Naive thymus-derived CD4-positive, alpha-beta T cell (primary cell): ENCODE measurements at regions not wholly inside any gene's neighbourhood (a gene's known extent, or its start where the extent isn't known, plus 50 kb on each side); places are given as distances from the start of the nearest gene placed in this dataset.

ENCODE experiments used
- ATAC-seq: fragments of 150-1000 bp; cut with Tn5 transposase; 2 replicates; pipeline ENCODE4 v1.10.0; 2021; ENCODE audit warnings: mild to moderate bottlenecking, moderate library complexity
- CTCF ChIA-PET: fragments of 350-600 bp; sonication (Branson Sonifier 250); formaldehyde crosslinking; loops from one replicate; lab custom pipeline; 2021; ENCODE audit warnings: antibody characterized with exemption; lab: Charles Lee
- POLR2A ChIA-PET: fragments of 350-600 bp; sonication (Branson Sonifier 250); formaldehyde crosslinking; loops from one replicate; lab custom pipeline; 2021; ENCODE audit warnings: antibody characterized with exemption, inconsistent platforms; lab: Charles Lee
- DNase-seq, 9 donors: peaks; one replicate each; pipeline versions ENCODE4 v3.0.0 to v3.0.0-alpha.2; 2020 to 2022; ENCODE audit warnings: mixed read lengths in 1 of 9
- H3K27ac ChIP-seq: one replicate; pipeline ENCODE4 v1.7.0; 2013; ENCODE audit warnings: mild to moderate bottlenecking, low read depth, low read length, moderate library complexity
- H3K27me3 ChIP-seq, 2 donors: one replicate each; pipeline ENCODE4 v1.7.0; 2013; ENCODE audit warnings: low read length in 2 of 2, mild to moderate bottlenecking in 2 of 2, moderate library complexity in 2 of 2; ENCODE audit not compliant: control insufficient read depth in 2 of 2, insufficient read depth in 2 of 2
- H3K36me3 ChIP-seq, 3 experiments: 1 replicate in 2 of 3; 2 replicates in 1 of 3; pipeline ENCODE4 v1.7.0; 2013; ENCODE audit warnings: low read length in 3 of 3, mild to moderate bottlenecking in 3 of 3, moderate library complexity in 1 of 3; ENCODE audit not compliant: insufficient read depth in 3 of 3, control insufficient read depth in 2 of 3
- H3K4me1 ChIP-seq, 2 donors: one replicate each; pipeline ENCODE4 v1.7.0; 2013; ENCODE audit warnings: low read length in 2 of 2, mild to moderate bottlenecking in 2 of 2, moderate library complexity in 1 of 2; ENCODE audit not compliant: control insufficient read depth in 2 of 2, insufficient read depth in 2 of 2
- H3K4me3 ChIP-seq: 2 replicates; pipeline ENCODE4 v1.7.0; 2013; ENCODE audit warnings: mild to moderate bottlenecking, low read length
- H3K9me3 ChIP-seq, 3 experiments: 1 replicate in 2 of 3; 2 replicates in 1 of 3; pipeline ENCODE4 v1.7.0; 2013; ENCODE audit warnings: low read length in 3 of 3; ENCODE audit not compliant: control insufficient read depth in 2 of 3
- H3K27ac Mint-ChIP-seq, 9 donors: one replicate each; pipeline ENCODE4 v1.8.0; 2020 to 2022; ENCODE audit warnings: mixed read lengths in 9 of 9, mild to moderate bottlenecking in 8 of 9, moderate library complexity in 5 of 9, inconsistent platforms in 2 of 9
- H3K27me3 Mint-ChIP-seq, 5 donors: one replicate each; pipeline ENCODE4 v1.8.0; 2021 to 2022; ENCODE audit warnings: mixed read lengths in 5 of 5, mild to moderate bottlenecking in 1 of 5
- H3K36me3 Mint-ChIP-seq, 5 donors: one replicate each; pipeline ENCODE4 v1.8.0; 2020 to 2022; ENCODE audit warnings: mixed read lengths in 5 of 5, mild to moderate bottlenecking in 3 of 5, inconsistent platforms in 1 of 5
- H3K4me1 Mint-ChIP-seq, 7 donors: one replicate each; pipeline ENCODE4 v1.8.0; 2020 to 2022; ENCODE audit warnings: mixed read lengths in 7 of 7, mild to moderate bottlenecking in 3 of 7, inconsistent platforms in 1 of 7
- H3K4me3 Mint-ChIP-seq, 10 donors: one replicate each; pipeline ENCODE4 v1.8.0; 2020 to 2022; ENCODE audit warnings: mild to moderate bottlenecking in 10 of 10, mixed read lengths in 10 of 10, moderate library complexity in 6 of 10, inconsistent platforms in 2 of 10
- H3K9me3 Mint-ChIP-seq, 11 donors: one replicate each; pipeline ENCODE4 v1.8.0; 2020 to 2022; ENCODE audit warnings: mixed read lengths in 11 of 11, mild to moderate bottlenecking in 4 of 11, inconsistent platforms in 1 of 11, moderate library complexity in 1 of 11
- intact Hi-C, 2 donors: fragments of 100-400 bp; cut with micrococcal nuclease; formaldehyde crosslinking; loops; one replicate each; pipeline ENCODE4 v1.15.1; 2023

GRCh38 chr6:139970591-139970991 lies 596.1 kb upstream of the CITED2 start:
- H3K9me3 ChIP-seq, result no peaks in the 10 kb centered on the region
- H3K4me3 ChIP-seq, result no peak overlapping the region
- H3K36me3 Mint-ChIP-seq, result no peaks in the 10 kb centered on the region
- no peaks in the 10 kb centered on the region for H3K9me3 Mint-ChIP-seq
- no peaks in the 10 kb centered on the region for H3K27me3 ChIP-seq
- intact Hi-C loops, result no loop called here
- DNase-seq (no peak), ATAC-seq (no peak)
- H3K4me1 ChIP-seq, result no peaks in the 10 kb centered on the region
- no peak overlapping the region for H3K27ac ChIP-seq
- POLR2A ChIA-PET, result no interaction called here
- H3K27me3 Mint-ChIP-seq, result peaks cover 0 to 10% (median 4%) of the 10 kb centered on the region in 5 donors
- CTCF ChIA-PET, result no interaction called here
- H3K27ac Mint-ChIP-seq, result no peak overlapping the region
- H3K36me3 ChIP-seq, result no peaks in the 10 kb centered on the region
- H3K4me1 Mint-ChIP-seq, result no peaks in the 10 kb centered on the region
- H3K4me3 Mint-ChIP-seq, result no peak overlapping the region

- Mint-ChIP-seq H3K9me3 (no peaks in the 10 kb centered on the region), H3K36me3 (no peaks in the 10 kb centered on the region), H3K27me3 (peaks cover 0 to 4% (median 0%) of the 10 kb centered on the region in 5 donors), H3K4me3 (no peak overlapping the region), H3K4me1 (peaks cover 0 to 7% (median 0%) of the 10 kb centered on the region in 7 donors), H3K27ac (no peak overlapping the region)
- Histone ChIP-seq H3K27me3 (no peaks in the 10 kb centered on the region), H3K9me3 (no peaks in the 10 kb centered on the region), H3K4me3 (no peak overlapping the region), H3K36me3 (no peaks in the 10 kb centered on the region), H3K4me1 (no peaks in the 10 kb centered on the region), H3K27ac (no peak overlapping the region)
- DNase-seq (no peak), ATAC-seq (no peak)
- intact Hi-C loops, result no loop called here
- POLR2A ChIA-PET, result no interaction called here
- CTCF ChIA-PET, result no interaction called here
Observed at GRCh38 chr6:139967497-139967896, 593.0 kb upstream of the CITED2 start.

DNA sequence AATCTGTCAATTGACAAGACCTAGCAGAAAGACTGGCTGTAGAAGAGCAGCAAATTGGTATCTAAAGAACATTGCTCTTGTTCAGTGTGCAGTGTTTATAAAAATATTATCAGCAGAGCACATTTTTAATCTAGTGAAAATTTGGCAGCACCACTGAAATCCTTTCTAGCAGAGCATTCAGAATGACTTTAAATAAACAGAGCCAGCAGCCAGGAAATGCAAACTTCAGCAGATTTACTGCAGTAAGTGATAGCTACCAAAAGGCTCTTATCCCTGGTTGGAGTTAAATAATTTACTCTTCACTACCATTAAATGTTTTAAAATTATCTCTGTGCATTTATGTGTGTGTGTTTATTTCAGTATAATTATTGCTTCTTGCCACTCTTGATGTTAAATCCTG lies 590.9 kb upstream of the CITED2 start:
- H3K27me3 ChIP-seq, result no peaks in the 10 kb centered on the region

GRCh38 chr6:139964737-139965136 lies 590.3 kb upstream of the CITED2 start:
- POLR2A ChIA-PET, result no interaction called here
- no peak overlapping the region for H3K4me3 Mint-ChIP-seq
- no peak for ATAC-seq

More for the DNA sequence above, 590.9 kb upstream of the CITED2 start:
- H3K9me3 Mint-ChIP-seq, result no peaks in the 10 kb centered on the region
- ChIA-PET POLR2A (no interaction called here), CTCF (no interaction called here)
- H3K27me3 Mint-ChIP-seq, result peaks cover 0 to 6% (median 0%) of the 10 kb centered on the region in 5 donors
- H3K36me3 ChIP-seq, result no peaks in the 10 kb centered on the region
- H3K4me1 Mint-ChIP-seq, result peaks cover 0 to 7% (median 0%) of the 10 kb centered on the region in 7 donors
- no peak overlapping the region for H3K4me3 Mint-ChIP-seq
- no peaks in the 10 kb centered on the region for H3K36me3 Mint-ChIP-seq
- no peak overlapping the region for H3K27ac ChIP-seq
- H3K4me1 ChIP-seq, result no peaks in the 10 kb centered on the region
- ATAC-seq, result no peak
- no peaks in the 10 kb centered on the region for H3K9me3 ChIP-seq
- H3K4me3 ChIP-seq, result no peak overlapping the region
- DNase-seq, result no peak
- H3K27ac Mint-ChIP-seq, result no peak overlapping the region
- intact Hi-C loops, result no loop called here

DNA sequence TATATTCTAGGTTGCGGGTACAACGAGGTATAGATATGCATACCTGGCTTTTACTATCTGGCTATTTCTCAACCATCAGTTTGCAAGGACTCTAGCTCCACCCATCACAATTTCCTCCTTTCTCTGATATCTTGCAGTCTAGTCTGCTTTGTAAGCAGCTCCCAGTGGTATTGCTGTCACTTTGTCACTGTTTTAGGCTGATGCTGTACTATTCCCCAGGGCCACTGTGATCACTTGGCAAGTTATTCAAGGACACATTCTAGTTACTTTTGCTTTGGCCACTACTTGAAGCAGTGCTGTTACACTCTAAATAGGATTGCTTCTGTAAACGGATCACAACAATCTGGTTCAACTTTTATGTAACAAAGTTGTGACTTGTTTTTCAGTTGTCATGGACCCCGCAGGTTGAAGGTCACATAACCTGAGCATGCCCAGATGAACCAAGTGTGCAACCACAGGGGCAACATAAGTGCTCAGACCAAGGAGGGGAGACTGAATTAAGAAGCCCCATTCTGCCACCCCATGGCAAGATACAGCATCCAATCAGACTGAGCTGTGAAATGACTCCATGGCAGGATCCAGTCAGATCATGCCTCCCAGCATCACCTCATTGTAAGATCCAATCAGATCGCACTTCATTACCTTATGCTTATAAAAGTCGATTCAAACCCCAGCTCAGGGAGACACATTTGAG lies 588.4 kb upstream of the CITED2 start:
- ATAC-seq, result no peak
- POLR2A ChIA-PET, result no interaction called here
- no peaks in the 10 kb centered on the region for H3K27me3 ChIP-seq
- no peak overlapping the region for H3K27ac Mint-ChIP-seq
- intact Hi-C loops, result no loop called here
- H3K4me1 Mint-ChIP-seq, result peaks cover 0 to 7% (median 0%) of the 10 kb centered on the region in 7 donors
- H3K9me3 Mint-ChIP-seq, result no peaks in the 10 kb centered on the region
- no peak overlapping the region for H3K4me3 Mint-ChIP-seq
- no peaks in the 10 kb centered on the region for H3K36me3 Mint-ChIP-seq
- CTCF ChIA-PET, result no interaction called here
- no peaks in the 10 kb centered on the region for H3K9me3 ChIP-seq
- H3K27ac ChIP-seq, result no peak overlapping the region
- H3K4me3 ChIP-seq, result no peak overlapping the region
- peaks cover 0 to 16% (median 6%) of the 10 kb centered on the region in 5 donors for H3K27me3 Mint-ChIP-seq
- H3K4me1 ChIP-seq, result no peaks in the 10 kb centered on the region
- H3K36me3 ChIP-seq, result no peaks in the 10 kb centered on the region
- DNase-seq, result no peak

More at GRCh38 chr6:139964737-139965136, 590.3 kb upstream of the CITED2 start:
- H3K27ac ChIP-seq, result no peak overlapping the region
- no peak overlapping the region for H3K27ac Mint-ChIP-seq
- no peaks in the 10 kb centered on the region for H3K4me1 ChIP-seq
- peaks cover 0 to 6% (median 0%) of the 10 kb centered on the region in 5 donors for H3K27me3 Mint-ChIP-seq
- no peak for DNase-seq
- intact Hi-C loops, result no loop called here
- peaks cover 0 to 7% (median 0%) of the 10 kb centered on the region in 7 donors for H3K4me1 Mint-ChIP-seq
- no peak overlapping the region for H3K4me3 ChIP-seq
- no peaks in the 10 kb centered on the region for H3K9me3 Mint-ChIP-seq
- H3K9me3 ChIP-seq, result no peaks in the 10 kb centered on the region
- CTCF ChIA-PET, result no interaction called here
- H3K36me3 Mint-ChIP-seq, result no peaks in the 10 kb centered on the region
- no peaks in the 10 kb centered on the region for H3K27me3 ChIP-seq
- H3K36me3 ChIP-seq, result no peaks in the 10 kb centered on the region

- ATAC-seq (no peak), DNase-seq (no peak)
- ChIA-PET CTCF (no interaction called here), POLR2A (no interaction called here)
- intact Hi-C loops, result no loop called here
- Mint-ChIP-seq H3K9me3 (no peaks in the 10 kb centered on the region), H3K27me3 (peaks cover 0 to 17% (median 6%) of the 10 kb centered on the region in 5 donors), H3K36me3 (no peaks in the 10 kb centered on the region), H3K4me1 (peaks cover 0 to 7% (median 0%) of the 10 kb centered on the region in 7 donors), H3K4me3 (no peak overlapping the region), H3K27ac (no peak overlapping the region)
- H3K27ac ChIP-seq, result no peak overlapping the region
- no peaks in the 10 kb centered on the region for H3K9me3 ChIP-seq
- no peaks in the 10 kb centered on the region for H3K4me1 ChIP-seq
- no peak overlapping the region for H3K4me3 ChIP-seq
- no peaks in the 10 kb centered on the region for H3K27me3 ChIP-seq
- H3K36me3 ChIP-seq, result no peaks in the 10 kb centered on the region
Observed at GRCh38 chr6:139961190-139961589, 586.7 kb upstream of the CITED2 start.

GRCh38 chr6:139960671-139961070 lies 586.2 kb upstream of the CITED2 start:
- H3K9me3 Mint-ChIP-seq, result peaks cover 0 to 4% (median 0%) of the 10 kb centered on the region in 11 donors
- intact Hi-C loops, result no loop called here
- Histone ChIP-seq H3K9me3 (no peaks in the 10 kb centered on the region), H3K4me3 (no peak overlapping the region), H3K27ac (no peak overlapping the region), H3K27me3 (no peaks in the 10 kb centered on the region), H3K36me3 (no peaks in the 10 kb centered on the region), H3K4me1 (no peaks in the 10 kb centered on the region)
- H3K4me3 Mint-ChIP-seq, result no peak overlapping the region
- CTCF ChIA-PET, result no interaction called here
- peaks cover 0 to 7% (median 0%) of the 10 kb centered on the region in 7 donors for H3K4me1 Mint-ChIP-seq
- POLR2A ChIA-PET, result no interaction called here
- DNase-seq (no peak), ATAC-seq (no peak)
- H3K27ac Mint-ChIP-seq, result no peak overlapping the region
- H3K27me3 Mint-ChIP-seq, result peaks cover 0 to 23% (median 6%) of the 10 kb centered on the region in 5 donors
- no peaks in the 10 kb centered on the region for H3K36me3 Mint-ChIP-seq
